Activated CD4-positive, alpha-beta T cell treated with anti-CD3 and anti-CD28 coated beads for 48 hours (primary cell): ENCODE measurements at regions not wholly inside any gene's neighbourhood (a gene's known extent, or its start where the extent isn't known, plus 50 kb on each side); places are given as distances from the start of the nearest gene placed in this dataset.
"Not testable (repeated sequence)": the region's sequence is repeated elsewhere in the genome, so short reads cannot be mapped to it uniquely, and the experiment has no call there.

ENCODE experiments used
- DNase-seq: peaks from one replicate; pipeline ENCODE4 v3.0.0-alpha.2; 2020

GRCh38 chr6:168960551-168961263 lies 292.9 kb downstream of the THBS2 start:
- no peak for DNase-seq

- no peak for DNase-seq
Measured at GRCh38 chr6:168959696-168960095, 293.9 kb downstream of the THBS2 start.

GRCh38 chr6:168956884-168957730 lies 296.5 kb downstream of the THBS2 start:
- peak; percentile 50 for DNase-seq

GRCh38 chr6:168956141-168956838 lies 297.4 kb downstream of the THBS2 start:
- no peak for DNase-seq

- no peak for DNase-seq
Measured at GRCh38 chr6:168953461-168953860, 300.2 kb downstream of the THBS2 start.

GRCh38 chr6:168951217-168951616 lies 302.4 kb downstream of the THBS2 start:
- DNase-seq, result no peak

GRCh38 chr6:168950858-168951214 lies 302.8 kb downstream of the THBS2 start:
- no peak for DNase-seq

GRCh38 chr6:168949981-168950857 lies 303.4 kb downstream of the THBS2 start:
- DNase-seq, result no peak

- no peak for DNase-seq
Measured at GRCh38 chr6:168948990-168949531, 304.6 kb downstream of the THBS2 start.

- DNase-seq, result no peak
Measured at GRCh38 chr6:168948002-168948401, 305.6 kb downstream of the THBS2 start.

GRCh38 chr6:168943231-168943905 lies 310.3 kb downstream of the THBS2 start:
- DNase-seq, result no peak

- no peak for DNase-seq
Measured at GRCh38 chr6:168942646-168943045, 311.0 kb downstream of the THBS2 start.

- no peak for DNase-seq
Measured at GRCh38 chr6:168941036-168941435, 312.6 kb downstream of the THBS2 start.

GRCh38 chr6:168939796-168940195 lies 313.9 kb downstream of the THBS2 start:
- DNase-seq, result no peak

- DNase-seq, result no peak
Measured at GRCh38 chr6:168939041-168939440, 314.6 kb downstream of the THBS2 start.

GRCh38 chr6:168938546-168938945 lies 315.1 kb downstream of the THBS2 start:
- DNase-seq, result no peak

GRCh38 chr6:168937054-168937453 lies 316.6 kb downstream of the THBS2 start:
- no peak for DNase-seq

- DNase-seq, result no peak
Measured at GRCh38 chr6:168935628-168936010, 318.0 kb downstream of the THBS2 start.

- no peak for DNase-seq
Measured at GRCh38 chr6:168934660-168935627, 318.7 kb downstream of the THBS2 start.

- DNase-seq, result not testable (repeated sequence)
Measured at GRCh38 chr6:168932171-168932570, 321.5 kb downstream of the THBS2 start.

- DNase-seq, result not testable (repeated sequence)
Measured at GRCh38 chr6:168931072-168931471, 322.6 kb downstream of the THBS2 start.
